H9 (cell line): ENCODE measurements at regions not wholly inside any gene's neighbourhood (a gene's known extent, or its start where the extent isn't known, plus 50 kb on each side); places are given as distances from the start of the nearest gene placed in this dataset.

Experiments
- DNase-seq: peaks from one replicate; pipeline ENCODE4 v3.0.0-alpha.2; 2017
- H2AFZ ChIP-seq: one replicate; pipeline ENCODE4 v1.6.1; 2013; ENCODE audit warnings: mild to moderate bottlenecking, low read length, control low read depth, moderate library complexity
- H2AK5ac ChIP-seq: 2 replicates; pipeline ENCODE4 v1.6.1; 2013; ENCODE audit warnings: low read length, control low read depth, mixed read lengths; ENCODE audit not compliant: insufficient read length
- H2BK120ac ChIP-seq: one replicate; pipeline ENCODE4 v1.6.1; 2013; ENCODE audit warnings: low read depth, mild to moderate bottlenecking, low read length, control low read depth, inconsistent platforms; ENCODE audit not compliant: poor library complexity, severe bottlenecking
- H2BK12ac ChIP-seq: 2 replicates; pipeline ENCODE4 v1.6.1; 2013; ENCODE audit warnings: low read length, control low read depth, mixed read lengths, low read depth; ENCODE audit not compliant: insufficient read length
- H2BK15ac ChIP-seq: 2 replicates; pipeline ENCODE4 v1.6.1; 2013; ENCODE audit warnings: low read depth, low read length, control low read depth
- H2BK20ac ChIP-seq: one replicate; pipeline ENCODE4 v1.6.1; 2013; ENCODE audit warnings: low read depth, mild to moderate bottlenecking, low read length, control low read depth, inconsistent platforms; ENCODE audit not compliant: poor library complexity, severe bottlenecking
- H2BK5ac ChIP-seq: 2 replicates; pipeline ENCODE4 v1.6.1; 2013; ENCODE audit warnings: low read length, control low read depth, mixed read lengths; ENCODE audit not compliant: insufficient read length
- H3K14ac ChIP-seq: 2 replicates; pipeline ENCODE4 v1.6.1; 2013; ENCODE audit warnings: low read length, control low read depth; ENCODE audit not compliant: insufficient read depth
- H3K18ac ChIP-seq: 2 replicates; pipeline ENCODE4 v1.6.1; 2013; ENCODE audit warnings: low read depth, mild to moderate bottlenecking, mixed read lengths, low read length, control low read depth; ENCODE audit not compliant: insufficient read length
- H3K23ac ChIP-seq: 2 replicates; pipeline ENCODE4 v1.6.1; 2013; ENCODE audit warnings: low read length, control low read depth, mixed read lengths, low read depth; ENCODE audit not compliant: insufficient read length
- H3K23me2 ChIP-seq: 2 replicates; pipeline ENCODE4 v1.6.1; 2013; ENCODE audit warnings: low read depth, mild to moderate bottlenecking, mixed read lengths, low read length, control low read depth; ENCODE audit not compliant: insufficient read length, poor library complexity, severe bottlenecking
- H3K27ac ChIP-seq: 2 replicates; pipeline ENCODE4 v1.5.1; 2013; ENCODE audit warnings: low read length, control low read depth, mixed read lengths, low read depth; ENCODE audit not compliant: insufficient read length
- H3K27me3 ChIP-seq: 2 replicates; pipeline ENCODE4 v1.6.1; 2013; ENCODE audit warnings: low read length, control low read depth, inconsistent platforms; ENCODE audit not compliant: insufficient read depth
- H3K4ac ChIP-seq: 2 replicates; pipeline ENCODE4 v1.6.1; 2013; ENCODE audit warnings: low read depth, mild to moderate bottlenecking, control low read depth, inconsistent platforms, low read length, moderate library complexity
- H3K4me1 ChIP-seq: 2 replicates; pipeline ENCODE4 v1.6.1; 2013; ENCODE audit warnings: low read length, control low read depth, inconsistent platforms; ENCODE audit not compliant: insufficient read depth
- H3K4me2 ChIP-seq: 2 replicates; pipeline ENCODE4 v1.6.1; 2013; ENCODE audit warnings: low read length, control low read depth, mixed read lengths; ENCODE audit not compliant: insufficient read length, insufficient read depth
- H3K56ac ChIP-seq: 2 replicates; pipeline ENCODE4 v1.6.1; 2013; ENCODE audit warnings: low read depth, mild to moderate bottlenecking, mixed read lengths, low read length, control low read depth; ENCODE audit not compliant: insufficient read length
- H3K79me1 ChIP-seq: 2 replicates; pipeline ENCODE4 v1.6.1; 2013; ENCODE audit warnings: low read depth, mild to moderate bottlenecking, moderate library complexity, low read length, control low read depth, inconsistent platforms; ENCODE audit not compliant: insufficient read depth, poor library complexity, severe bottlenecking
- H3K79me2 ChIP-seq: 2 replicates; pipeline ENCODE4 v1.6.1; 2013; ENCODE audit warnings: low read length, control low read depth, inconsistent platforms; ENCODE audit not compliant: insufficient read depth
- H3K9ac ChIP-seq: 2 replicates; pipeline ENCODE4 v1.6.1; 2013; ENCODE audit warnings: low read length, control low read depth, mixed read lengths; ENCODE audit not compliant: insufficient read length; ENCODE audit errors: extremely low read depth
- H3K9me3 ChIP-seq: one replicate; pipeline ENCODE4 v1.6.1; 2013; ENCODE audit warnings: low read depth, low read length, inconsistent platforms; ENCODE audit not compliant: control insufficient read depth
- H3T11ph ChIP-seq: one replicate; pipeline ENCODE4 v1.6.1; 2013; ENCODE audit warnings: mild to moderate bottlenecking, low read length, control low read depth, inconsistent platforms
- H4K20me1 ChIP-seq: one replicate; pipeline ENCODE4 v1.6.1; 2013; ENCODE audit not compliant: control insufficient read depth, insufficient read length, insufficient read depth
- H4K5ac ChIP-seq: 2 replicates; pipeline ENCODE4 v1.6.1; 2013; ENCODE audit warnings: low read depth, mild to moderate bottlenecking, mixed read lengths, low read length, control low read depth; ENCODE audit not compliant: insufficient read length
- H4K8ac ChIP-seq: replicated peaks from 2 replicates; pipeline ENCODE4 v1.6.1; 2013; ENCODE audit warnings: low read length, control low read depth, mixed read lengths, low read depth; ENCODE audit not compliant: insufficient read length
- H4K91ac ChIP-seq: 2 replicates; pipeline ENCODE4 v1.6.1; 2013; ENCODE audit warnings: low read depth, mild to moderate bottlenecking, moderate library complexity, mixed read lengths, low read length, control low read depth; ENCODE audit not compliant: insufficient read length
- H3K27ac Mint-ChIP-seq, 3 experiments: 2 replicates in 2 of 3; 3 replicates in 1 of 3; pipeline ENCODE4 v1.8.0; 2020 to 2021; ENCODE audit warnings: mixed read lengths in 3 of 3, mild to moderate bottlenecking in 1 of 3, moderate library complexity in 1 of 3
- H3K27me3 Mint-ChIP-seq: 2 replicates; pipeline ENCODE4 v1.8.0; 2021; ENCODE audit warnings: low read depth, mild to moderate bottlenecking, moderate library complexity, mixed read lengths
- H3K36me3 Mint-ChIP-seq, 3 experiments: 2 replicates in 2 of 3; 3 replicates in 1 of 3; pipeline ENCODE4 v1.8.0; 2020 to 2021; ENCODE audit warnings: low read depth in 3 of 3, mixed read lengths in 3 of 3; ENCODE audit not compliant: insufficient read depth in 1 of 3
- H3K4me1 Mint-ChIP-seq, 2 experiments: 2 replicates each; pipeline ENCODE4 v1.8.0; 2020; ENCODE audit warnings: mixed read lengths in 2 of 2
- H3K4me3 Mint-ChIP-seq, 2 experiments: 2 replicates in 1 of 2; 3 replicates in 1 of 2; pipeline ENCODE4 v1.8.0; 2020 to 2021; ENCODE audit warnings: mild to moderate bottlenecking in 2 of 2, mixed read lengths in 2 of 2, moderate library complexity in 1 of 2
- H3K9me3 Mint-ChIP-seq, 2 experiments: 2 replicates in 1 of 2; 3 replicates in 1 of 2; pipeline ENCODE4 v1.8.0; 2020; ENCODE audit warnings: mild to moderate bottlenecking in 2 of 2, mixed read lengths in 2 of 2, moderate library complexity in 1 of 2
- CTCF ChIP-seq: fragments of 200-600 bp; sonication (generic); conservative IDR thresholded peaks from 3 replicates; pipeline ENCODE4 v1.8.0; 2021; ENCODE audit warnings: antibody characterized with exemption, mild to moderate bottlenecking
- WGBS: extraction: QIAGEN DNeasy Blood & Tissue Kit; methylation state at CpG from one replicate; pipeline ENCODE4 v1.1.7; 2013; ENCODE audit warnings: missing lambda C conversion rate, low lambda C conversion rate, mixed read lengths; ENCODE audit not compliant: insufficient read length; ENCODE audit errors: extremely low coverage; 5-methylcytosine and 5-hydroxymethylcytosine counted together

- no CpG with 5 or more reads among the region's 3 CpGs for WGBS
- H3K14ac ChIP-seq: no peak overlapping the region
- H4K20me1 ChIP-seq: no peaks in the 10 kb centered on the region
These were observed 75.0 kb upstream of the CPHXL start for GRCh38 chr16:75801307-75801706.

More at GRCh38 chr16:75801307-75801706, 75.0 kb upstream of the CPHXL start:
- Histone ChIP-seq H3K79me1 (no peaks in the 10 kb centered on the region), H4K5ac (no peak overlapping the region), H3K79me2 (no peaks in the 10 kb centered on the region), H2BK5ac (no peak overlapping the region), H3K23ac (no peak overlapping the region), H3K18ac (no peak overlapping the region), H2BK20ac (no peak overlapping the region), H3K4me1 (no peaks in the 10 kb centered on the region), H3K27ac (no peak overlapping the region), H2BK12ac (no peak overlapping the region), H3K4ac (no peak overlapping the region), H2AFZ (no peak overlapping the region), H3K9ac (no peak overlapping the region), H3K9me3 (no peaks in the 10 kb centered on the region), H3T11ph (no peak overlapping the region), H2AK5ac (no peak overlapping the region), H2BK120ac (no peak overlapping the region), H4K8ac (no peak overlapping the region), H3K4me2 (no peak overlapping the region), H3K23me2 (no peaks in the 10 kb centered on the region), H3K56ac (no peak overlapping the region), H3K27me3 (no peaks in the 10 kb centered on the region), H2BK15ac (no peak overlapping the region), H4K91ac (no peak overlapping the region)
- H3K27ac Mint-ChIP-seq: no peak overlapping the region
- no peaks in the 10 kb centered on the region for H3K36me3 Mint-ChIP-seq
- no peak overlapping the region for H3K4me3 Mint-ChIP-seq
- peaks cover 45% of the 10 kb centered on the region for H3K27me3 Mint-ChIP-seq
- no peak for DNase-seq
- no peaks in the 10 kb centered on the region for H3K4me1 Mint-ChIP-seq
- no peaks in the 10 kb centered on the region for H3K9me3 Mint-ChIP-seq
- peak; percentile 54; the same call in 2 of the 3 replicates for TF ChIP-seq CTCF
